H7 (cell line): ENCODE measurements at regions not wholly inside any gene's neighbourhood (a gene's known extent, or its start where the extent isn't known, plus 50 kb on each side); places are given as distances from the start of the nearest gene placed in this dataset.

Source experiments
- DNase-seq: peaks from one replicate; pipeline ENCODE4 v3.0.0; 2012
- H3K27me3 ChIP-seq: 2 replicates; pipeline ENCODE4 v1.6.0; 2011; ENCODE audit warnings: mild to moderate bottlenecking, low read length; ENCODE audit not compliant: control insufficient read depth, insufficient read depth
- H3K36me3 ChIP-seq: replicated peaks from 2 replicates; pipeline ENCODE4 v1.5.1; 2011; ENCODE audit warnings: low read length; ENCODE audit not compliant: control insufficient read depth, insufficient read depth
- H3K4me3 ChIP-seq: 2 replicates; pipeline ENCODE4 v1.5.1; 2011; ENCODE audit warnings: low read depth, mild to moderate bottlenecking, control low read depth, low read length, moderate library complexity; ENCODE audit not compliant: insufficient read depth

GRCh38 chr4:16329797-16330134 lies 103.5 kb upstream of the TAPT1 start:
- Histone ChIP-seq H3K27me3 (no peaks in the 10 kb centered on the region), H3K36me3 (no peaks in the 10 kb centered on the region), H3K4me3 (no peak overlapping the region)
- DNase-seq: no peak

- DNase-seq: no peak
- Histone ChIP-seq H3K4me3 (no peak overlapping the region), H3K27me3 (no peaks in the 10 kb centered on the region), H3K36me3 (no peaks in the 10 kb centered on the region)
Observed at GRCh38 chr4:16329125-16329796, 103.0 kb upstream of the TAPT1 start.

DNA sequence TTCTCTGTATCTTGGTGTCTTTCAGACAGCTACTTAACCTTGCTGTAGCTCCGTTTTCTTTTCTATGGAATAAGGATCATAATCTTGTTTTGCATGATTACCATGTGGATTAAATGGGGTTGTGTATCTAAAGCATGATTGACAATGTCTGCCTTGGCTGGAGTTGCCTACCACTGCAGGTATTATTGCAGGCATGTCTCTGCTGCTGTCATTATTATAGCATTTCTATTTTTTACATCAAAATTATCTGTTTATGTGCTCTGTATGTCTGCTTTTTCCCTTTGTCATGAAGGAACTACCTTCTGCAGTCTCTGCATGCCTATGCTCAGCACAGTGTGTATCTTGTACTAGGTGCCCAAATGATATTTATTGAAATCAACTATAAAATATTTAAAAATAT lies 95.9 kb upstream of the TAPT1 start:
- Histone ChIP-seq H3K36me3 (no peaks in the 10 kb centered on the region; the same call in 1 of the 2 replicates), H3K27me3 (no peaks in the 10 kb centered on the region), H3K4me3 (no peak overlapping the region)
- no peak for DNase-seq

DNA sequence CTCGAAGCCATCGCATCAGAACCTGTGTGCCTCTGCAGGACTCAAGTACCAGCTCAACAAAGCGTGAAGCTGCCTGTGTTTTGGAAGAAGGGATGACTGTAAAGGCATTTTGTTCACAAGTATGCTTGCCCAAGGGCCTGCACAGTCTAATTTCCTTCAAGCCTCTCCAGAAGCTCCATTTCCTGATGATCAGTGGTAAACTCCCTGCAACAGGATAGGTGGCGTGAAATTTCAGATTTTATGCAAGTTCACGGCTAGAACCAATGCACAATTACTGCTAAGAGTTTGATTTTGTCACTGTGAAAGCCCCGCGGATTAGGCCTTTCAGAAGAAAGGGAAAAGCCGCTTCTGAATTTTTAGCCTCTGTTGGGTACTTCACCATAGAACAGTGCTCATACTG lies 89.2 kb upstream of the TAPT1 start:
- Histone ChIP-seq H3K36me3 (no peaks in the 10 kb centered on the region), H3K27me3 (no peaks in the 10 kb centered on the region), H3K4me3 (no peak overlapping the region)
- DNase-seq: no peak

GRCh38 chr4:16310606-16311005 lies 84.3 kb upstream of the TAPT1 start:
- Histone ChIP-seq H3K27me3 (no peaks in the 10 kb centered on the region), H3K36me3 (no peaks in the 10 kb centered on the region), H3K4me3 (no peak overlapping the region)
- no peak for DNase-seq

- H3K4me3 ChIP-seq: no peak overlapping the region
- no peaks in the 10 kb centered on the region for H3K36me3 ChIP-seq
Observed at GRCh38 chr4:16302648-16303047, 76.4 kb upstream of the TAPT1 start.

GRCh38 chr4:16297003-16297402 lies 70.7 kb upstream of the TAPT1 start:
- H3K27me3 ChIP-seq: no peaks in the 10 kb centered on the region
- no peaks in the 10 kb centered on the region for H3K36me3 ChIP-seq
- no peak overlapping the region for H3K4me3 ChIP-seq

More at GRCh38 chr4:16302648-16303047, 76.4 kb upstream of the TAPT1 start:
- H3K27me3 ChIP-seq: no peaks in the 10 kb centered on the region
- no peak for DNase-seq

DNA sequence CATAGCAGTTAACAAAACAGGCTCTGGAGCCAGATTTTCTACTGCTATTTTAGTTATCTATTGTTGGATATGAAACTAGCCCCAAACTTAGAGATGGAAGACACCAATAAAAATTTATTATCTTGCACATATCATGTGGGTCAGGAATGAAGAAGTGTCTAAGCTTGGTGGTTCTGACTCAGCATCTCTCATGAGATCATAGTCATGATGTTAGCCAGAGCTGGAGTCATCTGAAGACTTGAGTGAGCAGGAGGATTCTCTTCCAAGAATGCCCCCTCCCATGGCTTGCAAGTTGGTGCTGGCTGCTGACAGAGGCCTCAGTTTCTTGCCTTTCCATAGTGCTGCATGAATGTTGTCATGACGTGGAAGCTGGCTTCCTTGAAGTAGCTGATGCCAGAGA lies 68.2 kb upstream of the TAPT1 start:
- Histone ChIP-seq H3K4me3 (no peak overlapping the region), H3K36me3 (no peaks in the 10 kb centered on the region), H3K27me3 (no peaks in the 10 kb centered on the region)
- no peak for DNase-seq

More at GRCh38 chr4:16297003-16297402, 70.7 kb upstream of the TAPT1 start:
- no peak for DNase-seq

GRCh38 chr4:16293210-16293838 lies 67.1 kb upstream of the TAPT1 start:
- DNase-seq: no peak
- Histone ChIP-seq H3K4me3 (no peak overlapping the region), H3K27me3 (no peaks in the 10 kb centered on the region), H3K36me3 (no peaks in the 10 kb centered on the region)

GRCh38 chr4:16292585-16292984 lies 66.3 kb upstream of the TAPT1 start:
- H3K27me3 ChIP-seq: no peaks in the 10 kb centered on the region
- H3K4me3 ChIP-seq: no peak overlapping the region
- DNase-seq: no peak
- H3K36me3 ChIP-seq: no peaks in the 10 kb centered on the region

DNA sequence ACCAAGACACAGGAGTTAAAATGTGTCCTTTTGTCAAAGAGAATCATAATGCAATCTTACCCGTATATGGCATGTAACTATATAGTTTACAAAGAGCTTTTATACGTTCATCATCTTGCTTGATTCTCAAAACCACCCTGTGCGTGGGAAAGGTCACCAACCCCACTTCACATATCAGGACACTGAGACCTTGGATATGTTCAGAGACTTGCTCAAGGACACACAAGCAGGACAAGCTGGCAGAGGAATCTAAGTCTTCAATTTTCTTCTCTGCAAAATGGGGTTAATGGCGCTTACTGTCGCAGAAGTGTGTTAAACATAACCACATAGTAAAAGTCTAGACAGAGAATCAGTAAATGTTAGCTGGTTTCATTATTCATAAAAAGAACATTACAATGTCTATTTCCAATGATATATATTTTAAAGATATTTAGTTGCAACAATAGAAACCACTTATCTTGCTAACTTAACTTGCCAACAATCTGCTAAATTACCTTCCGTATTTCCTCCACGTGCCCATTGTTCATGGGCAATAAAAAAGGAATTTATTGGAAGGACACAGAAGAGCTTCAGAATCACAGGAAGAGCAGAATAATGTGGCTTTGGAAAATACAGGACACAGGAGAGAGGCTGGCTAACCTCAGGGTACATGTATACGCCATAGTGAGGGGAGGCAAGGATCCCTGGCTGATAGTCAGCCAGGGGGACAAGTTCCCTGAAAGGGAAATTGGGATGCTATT lies 64.6 kb upstream of the TAPT1 start:
- H3K27me3 ChIP-seq: no peaks in the 10 kb centered on the region
- H3K36me3 ChIP-seq: no peaks in the 10 kb centered on the region
- H3K4me3 ChIP-seq: no peak overlapping the region
- no peak for DNase-seq

DNA sequence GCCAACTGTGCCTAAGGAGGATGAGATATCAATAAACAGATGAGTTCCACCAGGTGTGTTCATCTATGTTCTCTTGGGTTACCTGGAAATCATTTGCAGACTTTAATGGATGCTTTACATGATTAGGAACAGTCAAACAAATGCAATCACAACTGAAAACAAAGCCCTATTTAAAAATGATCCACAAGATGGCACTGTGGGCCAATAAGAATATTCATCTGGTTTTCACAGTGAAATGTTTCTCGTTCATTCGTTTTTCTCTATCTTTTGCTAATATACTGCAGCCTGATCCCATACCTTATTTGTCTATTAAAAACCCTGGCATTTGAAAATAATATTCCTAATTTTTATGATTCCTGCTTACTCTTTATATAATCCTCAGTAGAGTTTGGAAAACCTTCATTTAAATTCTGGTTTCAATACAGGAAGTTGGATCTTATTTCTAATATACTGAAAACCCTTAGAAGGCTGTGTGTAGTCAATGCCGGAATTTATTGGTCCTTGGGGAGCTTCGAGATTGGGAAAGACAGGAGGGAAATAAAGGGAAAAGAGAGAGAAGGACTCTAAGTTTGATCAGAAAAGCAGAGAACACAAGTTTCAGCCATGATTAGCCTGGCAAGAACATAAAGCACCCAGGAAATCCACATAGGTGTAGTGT lies 63.8 kb upstream of the TAPT1 start:
- peak; percentile 34 for DNase-seq
- Histone ChIP-seq H3K4me3 (no peak overlapping the region), H3K27me3 (no peaks in the 10 kb centered on the region), H3K36me3 (no peaks in the 10 kb centered on the region)

- H3K4me3 ChIP-seq: no peak overlapping the region
- no peaks in the 10 kb centered on the region for H3K36me3 ChIP-seq
- no peak for DNase-seq
- no peaks in the 10 kb centered on the region for H3K27me3 ChIP-seq
Observed at GRCh38 chr4:16284050-16284449, 57.8 kb upstream of the TAPT1 start.

DNA sequence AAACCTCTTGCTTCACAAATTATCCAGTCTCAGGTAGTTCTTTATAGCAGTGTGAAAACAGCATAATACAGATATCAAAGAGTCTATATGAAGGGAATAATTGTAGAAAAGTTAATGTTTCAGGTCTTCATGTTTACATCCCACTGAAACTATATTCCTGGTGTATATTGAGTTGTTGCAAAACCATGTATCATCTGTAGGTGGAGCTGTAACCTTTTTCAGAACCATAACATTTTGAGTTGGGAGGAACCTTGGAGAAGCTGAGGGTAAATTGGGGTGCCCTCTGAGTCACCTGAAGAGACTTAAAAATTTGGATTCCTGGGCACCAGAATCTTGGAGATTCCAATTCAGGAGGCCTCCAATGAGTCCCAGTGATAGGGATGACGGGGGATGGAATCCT lies 51.9 kb upstream of the TAPT1 start:
- no peak overlapping the region for H3K4me3 ChIP-seq

More for the DNA sequence above, 51.9 kb upstream of the TAPT1 start:
- H3K36me3 ChIP-seq: no peaks in the 10 kb centered on the region
- H3K27me3 ChIP-seq: no peaks in the 10 kb centered on the region
- no peak for DNase-seq
